ENCODE measurements at regions not wholly inside any gene's neighbourhood (a gene's known extent, or its start where the extent isn't known, plus 50 kb on each side); places are given as distances from the start of the nearest gene placed in this dataset.

- no peak for TF ChIP-seq ZNF586 (CRISPR knock-in tag; conservative IDR thresholded peaks at IDR 0.05)
- TF ChIP-seq GTF2B (IDR thresholded peaks at IDR 0.05; ENCODE audit: extremely low read depth, insufficient read length), result no peak
- no peak for TF ChIP-seq TSHZ1 (CRISPR knock-in tag; IDR thresholded peaks at IDR 0.05)
- no peak for TF ChIP-seq ZNF780A (CRISPR knock-in tag; IDR thresholded peaks at IDR 0.05)
- TF ChIP-seq MEIS2 (IDR thresholded peaks at IDR 0.05; ENCODE audit: partially characterized antibody), result no peak
- TF ChIP-seq GATA2 (CRISPR knock-in tag; IDR thresholded peaks at IDR 0.05), result no peak
- TF ChIP-seq, protein P1, sequence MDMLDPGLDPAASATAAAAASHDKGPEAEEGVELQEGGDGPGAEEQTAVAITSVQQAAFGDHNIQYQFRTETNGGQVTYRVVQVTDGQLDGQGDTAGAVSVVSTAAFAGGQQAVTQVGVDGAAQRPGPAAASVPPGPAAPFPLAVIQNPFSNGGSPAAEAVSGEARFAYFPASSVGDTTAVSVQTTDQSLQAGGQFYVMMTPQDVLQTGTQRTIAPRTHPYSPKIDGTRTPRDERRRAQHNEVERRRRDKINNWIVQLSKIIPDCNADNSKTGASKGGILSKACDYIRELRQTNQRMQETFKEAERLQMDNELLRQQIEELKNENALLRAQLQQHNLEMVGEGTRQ (CRISPR knock-in tag; IDR thresholded peaks at IDR 0.05), result no peak
- TF ChIP-seq KLF16 (IDR thresholded peaks at IDR 0.05), result no peak
- no peak for TF ChIP-seq JUND (IDR thresholded peaks at IDR 0.05; ENCODE audit: borderline replicate concordance, low read depth, low read length)
- TF ChIP-seq JUND (tag; IDR thresholded peaks at IDR 0.05; ENCODE audit: borderline replicate concordance, low read depth, low read length), result no peak
- no peak for TF ChIP-seq EZH2 (IDR thresholded peaks at IDR 0.05; ENCODE audit: borderline replicate concordance, low read depth, low read length)
These were observed 268.9 kb downstream of the UACA start for GRCh38 chr15:70494517-70494851.
